Endothelial cell (in vitro differentiated cells): ENCODE measurements at regions not wholly inside any gene's neighbourhood (a gene's known extent, or its start where the extent isn't known, plus 50 kb on each side); places are given as distances from the start of the nearest gene placed in this dataset.
A peak's percentile ranks its signal among the peaks of the same experiment; 100 is the strongest.

Experiments used
- DNase-seq: peaks from one replicate; pipeline ENCODE4 v3.0.0; 2021; ENCODE audit warnings: low spot score
- H3K27ac Mint-ChIP-seq: one replicate; pipeline ENCODE4 v1.8.0; 2021; ENCODE audit warnings: mixed read lengths, inconsistent platforms; ENCODE audit not compliant: unreplicated experiment
- H3K27me3 Mint-ChIP-seq: one replicate; pipeline ENCODE4 v1.8.0; 2021; ENCODE audit warnings: mild to moderate bottlenecking, moderate library complexity, mixed read lengths, inconsistent platforms; ENCODE audit not compliant: unreplicated experiment
- H3K36me3 Mint-ChIP-seq: one replicate; pipeline ENCODE4 v1.8.0; 2021; ENCODE audit warnings: mild to moderate bottlenecking, low read depth, mixed read lengths, inconsistent platforms; ENCODE audit not compliant: unreplicated experiment
- H3K4me1 Mint-ChIP-seq: one replicate; pipeline ENCODE4 v1.8.0; 2021; ENCODE audit warnings: mild to moderate bottlenecking, mixed read lengths, inconsistent platforms; ENCODE audit not compliant: unreplicated experiment
- H3K4me3 Mint-ChIP-seq: one replicate; pipeline ENCODE4 v1.8.0; 2021; ENCODE audit warnings: mild to moderate bottlenecking, mixed read lengths, inconsistent platforms; ENCODE audit not compliant: unreplicated experiment
- H3K9me3 Mint-ChIP-seq: one replicate; pipeline ENCODE4 v1.8.0; 2021; ENCODE audit warnings: mixed read lengths, inconsistent platforms; ENCODE audit not compliant: unreplicated experiment
- CTCF ChIP-seq: fragments of 200-600 bp; sonication (generic); IDR thresholded peaks from one replicate; pipeline ENCODE4 v1.5.0; 2021; ENCODE audit warnings: antibody characterized with exemption; ENCODE audit not compliant: unreplicated experiment

- Mint-ChIP-seq H3K27me3 (no peaks in the 10 kb centered on the region), H3K27ac (no peak overlapping the region), H3K4me3 (no peak overlapping the region), H3K36me3 (no peaks in the 10 kb centered on the region), H3K9me3 (no peaks in the 10 kb centered on the region), H3K4me1 (peaks cover 8% of the 10 kb centered on the region)
- TF ChIP-seq CTCF, result no peak
- no peak for DNase-seq
Measured at GRCh38 chr3:159781867-159782266, 206.8 kb upstream of the IL12A start.

- no peak overlapping the region for H3K4me3 Mint-ChIP-seq
- H3K27ac Mint-ChIP-seq, result no peak overlapping the region
- TF ChIP-seq CTCF, result no peak
- no peaks in the 10 kb centered on the region for H3K36me3 Mint-ChIP-seq
- H3K9me3 Mint-ChIP-seq, result no peaks in the 10 kb centered on the region
- no peaks in the 10 kb centered on the region for H3K27me3 Mint-ChIP-seq
- no peak for DNase-seq
- peaks cover 17% of the 10 kb centered on the region for H3K4me1 Mint-ChIP-seq
Measured at GRCh38 chr3:159782724-159783421, 205.8 kb upstream of the IL12A start.

DNA sequence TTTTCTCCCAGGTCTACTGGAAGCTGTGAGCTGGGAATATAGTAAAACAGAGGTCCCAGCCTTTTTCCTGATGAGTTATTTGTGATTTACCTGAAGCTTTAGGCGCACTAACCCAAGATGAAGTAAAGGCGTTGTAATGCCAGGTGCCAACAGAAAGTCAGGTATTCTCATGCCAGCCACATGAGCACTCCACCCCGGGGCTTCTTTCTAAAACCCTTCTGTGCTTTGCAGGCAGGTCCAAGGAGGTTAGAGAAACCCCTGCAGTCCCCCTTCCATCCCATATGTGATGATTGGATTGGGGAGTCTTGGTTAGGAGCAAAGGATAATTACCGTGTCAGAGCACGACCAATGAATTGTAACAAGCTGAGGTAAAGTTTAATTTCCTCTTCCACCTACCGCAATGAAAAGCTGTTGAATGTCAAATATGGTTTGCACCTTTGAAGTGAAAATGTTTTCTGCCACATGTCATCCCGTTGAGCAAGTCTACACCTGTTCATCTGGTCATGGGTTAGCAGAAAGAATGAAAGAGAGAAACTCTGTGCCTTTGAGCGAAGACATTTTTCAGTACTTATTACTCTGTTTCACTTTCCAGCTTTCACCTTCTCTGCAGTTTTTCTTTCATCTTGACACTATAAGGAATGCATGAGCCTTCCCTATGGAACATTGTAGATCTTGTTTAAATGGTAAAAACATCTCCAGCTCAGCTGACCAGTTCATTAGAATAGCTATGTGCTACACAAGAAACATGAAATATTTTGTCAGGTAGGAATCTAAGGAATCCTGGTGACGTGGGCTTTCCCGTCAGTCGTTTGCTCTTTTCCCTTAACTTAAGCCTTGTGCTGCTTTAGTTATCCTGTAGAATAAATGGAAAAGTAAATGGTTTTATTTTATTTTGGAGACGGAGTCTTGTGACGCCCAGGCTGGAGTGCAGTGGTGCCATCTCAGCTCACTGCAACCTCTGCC, 204.6 kb upstream of the IL12A start:
- Mint-ChIP-seq H3K9me3 (no peaks in the 10 kb centered on the region), H3K4me3 (no peak overlapping the region), H3K36me3 (no peaks in the 10 kb centered on the region), H3K4me1 (peaks cover 24% of the 10 kb centered on the region), H3K27ac (no peak overlapping the region), H3K27me3 (no peaks in the 10 kb centered on the region)
- no peak for DNase-seq
- TF ChIP-seq CTCF, result no peak

DNA sequence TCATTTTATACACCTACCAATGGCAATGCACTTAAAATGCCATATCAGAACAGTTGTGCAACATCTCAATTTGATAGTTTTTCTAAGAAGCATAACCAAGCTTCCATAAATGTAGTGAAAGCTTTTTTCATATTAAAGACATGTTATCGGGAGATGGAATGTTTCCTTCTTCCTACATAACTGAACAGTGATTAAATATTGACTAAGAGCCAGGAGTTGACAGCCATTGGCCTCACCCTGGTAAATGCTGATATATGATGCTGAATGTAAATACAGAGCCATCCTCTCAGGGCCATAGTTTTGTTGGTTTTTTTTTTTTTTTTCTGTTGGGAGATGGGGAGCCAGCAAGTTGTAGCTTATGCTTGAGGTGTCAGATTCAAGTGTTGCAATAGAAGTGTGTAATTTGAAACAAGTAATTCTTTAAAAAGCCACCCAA, 203.3 kb upstream of the IL12A start:
- no peaks in the 10 kb centered on the region for H3K9me3 Mint-ChIP-seq
- no peak for DNase-seq
- no peak for TF ChIP-seq CTCF
- peak overlapping the region; percentile 32 for H3K27ac Mint-ChIP-seq
- H3K4me1 Mint-ChIP-seq, result peaks cover 24% of the 10 kb centered on the region
- no peaks in the 10 kb centered on the region for H3K27me3 Mint-ChIP-seq
- H3K4me3 Mint-ChIP-seq, result no peak overlapping the region
- no peaks in the 10 kb centered on the region for H3K36me3 Mint-ChIP-seq
